IMR-90 (cell line): ENCODE measurements at regions not wholly inside any gene's neighbourhood (a gene's known extent, or its start where the extent isn't known, plus 50 kb on each side); places are given as distances from the start of the nearest gene placed in this dataset.

Source experiments
- CTCF ChIP-seq: conservative IDR thresholded peaks from 2 replicates; pipeline ENCODE4 v1.5.1; 2012; ENCODE audit warnings: mild to moderate bottlenecking, low read depth, low read length, improper control_type of control experiment
- POLR2A ChIP-seq: IDR thresholded peaks from 2 replicates; pipeline ENCODE4 v1.6.1; 2012; ENCODE audit warnings: mild to moderate bottlenecking, low read depth, low read length
- RAD21 ChIP-seq: IDR thresholded peaks from 2 replicates; pipeline ENCODE4 v1.6.1; 2012; ENCODE audit warnings: low read length, improper control_type of control experiment

GRCh38 chr3:34882764-34883163, 756.6 kb upstream of the ARPP21 start:
- TF ChIP-seq CTCF (no peak), POLR2A (no peak), RAD21 (no peak)
